ENCODE measurements at regions not wholly inside any gene's neighbourhood (a gene's known extent, or its start where the extent isn't known, plus 50 kb on each side); places are given as distances from the start of the nearest gene placed in this dataset.

DNA sequence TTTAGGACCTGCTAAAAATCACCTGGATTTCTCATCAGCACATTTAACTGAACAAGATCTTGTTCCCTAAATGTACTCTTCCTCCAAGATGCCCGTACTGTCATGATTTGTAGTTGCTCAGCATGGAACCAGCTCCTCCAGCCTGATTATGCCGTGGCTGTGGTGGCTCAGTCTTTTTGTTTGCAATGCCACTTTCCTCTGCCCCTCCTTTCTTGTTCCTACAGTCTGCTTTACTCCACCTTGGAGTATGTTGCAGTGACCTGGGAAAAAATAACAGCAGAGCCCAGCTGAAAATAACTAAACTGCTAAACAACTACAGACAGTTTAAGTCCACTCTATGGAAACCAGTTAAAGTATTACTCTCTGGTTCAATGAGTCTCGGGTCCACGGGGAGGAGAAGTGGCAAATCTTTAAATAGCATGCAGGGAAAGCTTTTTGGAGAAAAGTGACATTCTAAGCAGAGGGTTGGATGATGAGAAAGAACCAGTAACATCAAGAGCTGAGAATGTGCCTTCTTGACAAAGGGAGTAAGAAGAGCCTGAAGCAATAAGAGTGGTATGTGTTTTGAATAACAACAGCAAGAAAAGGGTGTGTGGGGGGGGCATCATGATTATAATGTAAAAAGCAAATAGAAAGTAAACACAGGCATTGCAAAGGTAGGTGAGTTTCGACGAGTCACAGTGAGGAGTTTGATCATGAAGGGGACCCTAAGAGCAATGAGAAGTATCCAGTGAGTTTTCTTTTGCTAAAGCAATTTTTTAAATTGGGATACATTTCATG is 225.7 kb downstream of the TMX3 start:
- ATAC-seq (ENCODE audit: low FRiP score) (no peak), DNase-seq (no peak)
- intact Hi-C loops (cut with DNase I): no loop called here

DNA sequence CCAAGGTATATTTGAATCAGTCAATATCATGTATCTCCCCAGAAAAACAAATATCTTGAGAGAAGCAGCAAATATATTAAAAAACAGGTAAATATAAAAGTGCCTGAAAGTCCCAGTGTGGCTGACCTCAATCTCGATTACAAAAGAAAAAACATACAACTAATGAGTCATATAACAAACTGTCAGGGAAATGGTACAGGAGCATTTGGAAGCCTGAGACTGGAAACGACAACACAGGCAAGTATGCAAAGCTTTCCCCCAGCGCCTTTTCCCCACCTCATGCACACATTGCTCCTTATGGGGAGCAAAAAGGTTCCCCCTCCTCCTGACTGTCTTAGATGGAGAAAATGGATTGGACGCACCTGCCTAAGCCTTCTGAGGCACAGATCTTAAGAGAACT is 230.7 kb downstream of the TMX3 start:
- Histone ChIP-seq H3K27me3 (ENCODE audit: control insufficient read depth in 1 of 2, insufficient read depth in 2 of 2, low read length in 1 of 2) (no peaks in the 10 kb centered on the region), H3K36me3 (ENCODE audit: control insufficient read depth in 1 of 2, insufficient read depth in 2 of 2, low read length in 1 of 2) (no peaks in the 10 kb centered on the region), H3K4me3 (ENCODE audit: low read length in 2 of 2) (no peak overlapping the region), H3K27ac (ENCODE audit: low read depth in 1 of 2, low read length in 2 of 2) (no peak overlapping the region), H3K4me1 (ENCODE audit: control insufficient read depth in 1 of 2, insufficient read depth in 2 of 2, low read length in 2 of 2) (no peaks in the 10 kb centered on the region), H3K9me3 (ENCODE audit: control insufficient read depth, low read length) (peaks cover 1% of the 10 kb centered on the region)
- 59 to 71% methylated on average over 4 of the region's 4 CpGs for WGBS, 2 donors
- DNase-seq (no peak), ATAC-seq (ENCODE audit: low FRiP score) (no peak)
- intact Hi-C loops (cut with DNase I): no loop called here

More for the DNA sequence above, 225.7 kb downstream of the TMX3 start:
- Histone ChIP-seq H3K9me3 (ENCODE audit: control insufficient read depth, low read length) (peaks cover 1% of the 10 kb centered on the region), H3K27me3 (ENCODE audit: control insufficient read depth in 1 of 2, insufficient read depth in 2 of 2, low read length in 1 of 2) (no peaks in the 10 kb centered on the region), H3K27ac (ENCODE audit: low read depth in 1 of 2, low read length in 2 of 2) (no peak overlapping the region), H3K4me1 (ENCODE audit: control insufficient read depth in 1 of 2, insufficient read depth in 2 of 2, low read length in 2 of 2) (no peaks in the 10 kb centered on the region), H3K36me3 (ENCODE audit: control insufficient read depth in 1 of 2, insufficient read depth in 2 of 2, low read length in 1 of 2) (no peaks in the 10 kb centered on the region), H3K4me3 (ENCODE audit: low read length in 2 of 2) (no peak overlapping the region)
- 48 to 55% methylated on average over 6 of the region's 6 CpGs for WGBS, 2 donors

DNA sequence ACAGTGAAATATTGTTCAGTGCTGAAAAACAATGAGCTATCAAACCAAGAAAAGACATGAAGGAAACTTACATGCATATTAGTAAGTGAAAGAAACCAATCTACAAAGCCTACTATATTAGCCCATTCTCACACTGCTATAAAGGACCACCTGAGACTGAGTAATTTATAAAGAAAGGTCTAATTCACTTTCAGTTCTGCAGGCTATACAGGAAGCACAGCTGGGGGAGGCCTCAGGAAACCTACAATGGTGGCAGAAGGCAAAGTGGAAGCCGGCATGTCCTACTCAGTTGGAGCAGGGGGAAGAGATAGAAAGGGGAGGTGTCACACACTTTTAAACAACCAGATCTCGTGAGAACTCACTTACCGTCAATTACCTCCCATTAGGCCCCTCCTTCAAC is 232.1 kb downstream of the TMX3 start:
- intact Hi-C loops (cut with DNase I): no loop called here
- Histone ChIP-seq H3K36me3 (ENCODE audit: control insufficient read depth in 1 of 2, insufficient read depth in 2 of 2, low read length in 1 of 2) (no peaks in the 10 kb centered on the region), H3K27ac (ENCODE audit: low read depth in 1 of 2, low read length in 2 of 2) (no peak overlapping the region), H3K27me3 (ENCODE audit: control insufficient read depth in 1 of 2, insufficient read depth in 2 of 2, low read length in 1 of 2) (no peaks in the 10 kb centered on the region), H3K9me3 (ENCODE audit: control insufficient read depth, low read length) (peaks cover 1% of the 10 kb centered on the region), H3K4me1 (ENCODE audit: control insufficient read depth in 1 of 2, insufficient read depth in 2 of 2, low read length in 2 of 2) (peaks cover 0 to 2% of the 10 kb centered on the region in 2 donors), H3K4me3 (ENCODE audit: low read length in 2 of 2) (no peak overlapping the region)
- WGBS, 2 donors: 97 to 99% methylated on average over 3 of the region's 3 CpGs
- ATAC-seq (ENCODE audit: low FRiP score) (no peak), DNase-seq (no peak)

DNA sequence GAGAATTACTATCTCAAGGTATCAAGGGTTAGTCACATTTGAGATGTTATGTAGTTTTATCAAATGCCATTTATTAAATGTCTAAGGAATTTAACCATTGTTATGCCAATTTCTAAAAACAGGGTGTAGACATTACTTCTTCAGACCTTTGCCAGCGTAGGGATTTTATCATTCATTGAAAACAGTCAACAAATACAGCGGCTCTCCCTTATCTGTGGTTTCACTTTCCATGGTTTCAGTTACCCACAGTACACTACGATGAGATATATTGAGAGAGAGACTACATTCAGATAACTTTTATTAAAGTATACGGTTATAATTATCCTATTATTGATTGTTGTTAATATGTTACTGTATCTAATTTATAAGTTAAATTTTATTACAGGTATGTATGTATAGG is 234.7 kb downstream of the TMX3 start:
- ATAC-seq (ENCODE audit: low FRiP score): no peak
- no peak for DNase-seq

DNA sequence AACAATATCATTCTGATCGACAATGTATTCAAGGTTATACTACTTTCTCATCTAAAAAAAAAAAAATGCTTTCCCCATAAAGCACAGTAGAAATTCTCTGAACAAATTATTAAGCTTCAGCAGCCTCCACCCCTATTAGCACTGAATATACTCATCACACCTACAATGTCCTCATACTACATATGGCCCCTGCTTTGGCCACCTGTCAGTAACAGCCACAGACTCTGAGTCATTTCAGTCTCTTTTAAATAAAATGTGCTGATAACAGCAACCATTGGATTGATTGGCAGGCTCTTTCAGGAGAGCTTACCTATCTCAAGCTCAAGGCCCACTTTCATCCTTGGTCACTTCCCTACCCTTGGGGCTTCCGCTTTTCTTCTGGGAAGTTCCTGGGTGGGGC is 236.7 kb downstream of the TMX3 start:
- no peak overlapping the region for H3K27ac ChIP-seq (ENCODE audit: low read depth in 1 of 2, low read length in 2 of 2)
- intact Hi-C loops (cut with DNase I): no loop called here

More for the DNA sequence above, 234.7 kb downstream of the TMX3 start:
- 87 to 94% methylated on average over 4 of the region's 4 CpGs for WGBS, 2 donors
- H3K4me3 ChIP-seq (ENCODE audit: low read length in 2 of 2): no peak overlapping the region
- H3K27ac ChIP-seq (ENCODE audit: low read depth in 1 of 2, low read length in 2 of 2): no peak overlapping the region
- H3K4me1 ChIP-seq (ENCODE audit: control insufficient read depth in 1 of 2, insufficient read depth in 2 of 2, low read length in 2 of 2): peaks cover 0 to 2% of the 10 kb centered on the region in 2 donors
- no peaks in the 10 kb centered on the region for H3K27me3 ChIP-seq (ENCODE audit: control insufficient read depth in 1 of 2, insufficient read depth in 2 of 2, low read length in 1 of 2)
- intact Hi-C loops (cut with DNase I): no loop called here
- peaks cover 1% of the 10 kb centered on the region for H3K9me3 ChIP-seq (ENCODE audit: control insufficient read depth, low read length)
- H3K36me3 ChIP-seq (ENCODE audit: control insufficient read depth in 1 of 2, insufficient read depth in 2 of 2, low read length in 1 of 2): no peaks in the 10 kb centered on the region

DNA sequence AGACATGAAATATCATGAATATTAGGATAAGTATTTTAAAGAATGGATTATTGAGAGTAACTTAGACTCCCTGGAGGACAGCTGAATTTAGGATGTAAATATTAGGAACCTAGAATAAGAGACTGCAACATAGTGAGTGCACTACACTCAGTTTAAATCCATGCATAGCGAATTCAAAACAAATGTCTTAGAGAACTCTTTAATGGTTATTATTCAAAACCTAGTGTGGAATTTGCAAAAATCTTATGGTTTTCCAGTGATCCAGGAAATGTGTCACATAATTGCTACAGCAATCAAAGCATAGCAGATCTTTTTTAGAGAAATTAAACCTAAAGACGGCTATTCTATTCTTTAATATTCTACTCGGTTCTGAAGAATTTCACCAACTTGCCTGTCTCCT is 239.0 kb downstream of the TMX3 start:
- DNase-seq (no peak), ATAC-seq (ENCODE audit: low FRiP score) (no peak)
- intact Hi-C loops (cut with DNase I): no loop called here
- 94 to 97% methylated on average over 3 of the region's 3 CpGs for WGBS, 2 donors
- no peaks in the 10 kb centered on the region for H3K9me3 ChIP-seq (ENCODE audit: control insufficient read depth, low read length)
- no peak overlapping the region for H3K27ac ChIP-seq (ENCODE audit: low read depth in 1 of 2, low read length in 2 of 2)
- H3K4me1 ChIP-seq (ENCODE audit: control insufficient read depth in 1 of 2, insufficient read depth in 2 of 2, low read length in 2 of 2): peaks cover 0 to 2% of the 10 kb centered on the region in 2 donors
- H3K4me3 ChIP-seq (ENCODE audit: low read length in 2 of 2): no peak overlapping the region
- no peaks in the 10 kb centered on the region for H3K36me3 ChIP-seq (ENCODE audit: control insufficient read depth in 1 of 2, insufficient read depth in 2 of 2, low read length in 1 of 2)
- H3K27me3 ChIP-seq (ENCODE audit: control insufficient read depth in 1 of 2, insufficient read depth in 2 of 2, low read length in 1 of 2): no peaks in the 10 kb centered on the region

More for the DNA sequence above, 236.7 kb downstream of the TMX3 start:
- Histone ChIP-seq H3K36me3 (ENCODE audit: control insufficient read depth in 1 of 2, insufficient read depth in 2 of 2, low read length in 1 of 2) (no peaks in the 10 kb centered on the region), H3K4me1 (ENCODE audit: control insufficient read depth in 1 of 2, insufficient read depth in 2 of 2, low read length in 2 of 2) (peaks cover 0 to 2% of the 10 kb centered on the region in 2 donors), H3K27me3 (ENCODE audit: control insufficient read depth in 1 of 2, insufficient read depth in 2 of 2, low read length in 1 of 2) (no peaks in the 10 kb centered on the region), H3K4me3 (ENCODE audit: low read length in 2 of 2) (no peak overlapping the region), H3K9me3 (ENCODE audit: control insufficient read depth, low read length) (no peaks in the 10 kb centered on the region)
- ATAC-seq (ENCODE audit: low FRiP score) (no peak), DNase-seq (no peak)
- WGBS, 2 donors: 60 to 65% methylated on average over 2 of the region's 2 CpGs

- ATAC-seq (ENCODE audit: low FRiP score) (no peak), DNase-seq (no peak)
- peaks cover 2 to 3% of the 10 kb centered on the region in 2 donors for H3K4me1 ChIP-seq (ENCODE audit: control insufficient read depth in 1 of 2, insufficient read depth in 2 of 2, low read length in 2 of 2)
- no peaks in the 10 kb centered on the region for H3K27me3 ChIP-seq (ENCODE audit: control insufficient read depth in 1 of 2, insufficient read depth in 2 of 2, low read length in 1 of 2)
- no peaks in the 10 kb centered on the region for H3K9me3 ChIP-seq (ENCODE audit: control insufficient read depth, low read length)
- H3K36me3 ChIP-seq (ENCODE audit: control insufficient read depth in 1 of 2, insufficient read depth in 2 of 2, low read length in 1 of 2): no peaks in the 10 kb centered on the region
- intact Hi-C loops (cut with DNase I): no loop called here
- H3K27ac ChIP-seq (ENCODE audit: low read depth in 1 of 2, low read length in 2 of 2): no peak overlapping the region
- no peak overlapping the region for H3K4me3 ChIP-seq (ENCODE audit: low read length in 2 of 2)
Observed at GRCh38 chr18:68472701-68473295, 242.1 kb downstream of the TMX3 start.

- Histone ChIP-seq H3K9me3 (ENCODE audit: control insufficient read depth, low read length) (no peaks in the 10 kb centered on the region), H3K27me3 (ENCODE audit: control insufficient read depth in 1 of 2, insufficient read depth in 2 of 2, low read length in 1 of 2) (no peaks in the 10 kb centered on the region), H3K27ac (ENCODE audit: low read depth in 1 of 2, low read length in 2 of 2) (no peak overlapping the region), H3K36me3 (ENCODE audit: control insufficient read depth in 1 of 2, insufficient read depth in 2 of 2, low read length in 1 of 2) (no peaks in the 10 kb centered on the region), H3K4me1 (ENCODE audit: control insufficient read depth in 1 of 2, insufficient read depth in 2 of 2, low read length in 2 of 2) (peaks cover 2 to 3% of the 10 kb centered on the region in 2 donors), H3K4me3 (ENCODE audit: low read length in 2 of 2) (no peak overlapping the region)
- ATAC-seq (ENCODE audit: low FRiP score) (no peak), DNase-seq (no peak)
- intact Hi-C loops (cut with DNase I): no loop called here
- 44 to 48% methylated on average over 2 of the region's 2 CpGs for WGBS, 2 donors
Observed at GRCh38 chr18:68469049-68469625, 245.8 kb downstream of the TMX3 start.

GRCh38 chr18:68467957-68468356 is 247.0 kb downstream of the TMX3 start:
- no peak for DNase-seq
- Histone ChIP-seq H3K27me3 (ENCODE audit: control insufficient read depth in 1 of 2, insufficient read depth in 2 of 2, low read length in 1 of 2) (no peaks in the 10 kb centered on the region), H3K4me1 (ENCODE audit: control insufficient read depth in 1 of 2, insufficient read depth in 2 of 2, low read length in 2 of 2) (peaks cover 2 to 3% of the 10 kb centered on the region in 2 donors), H3K9me3 (ENCODE audit: control insufficient read depth, low read length) (no peaks in the 10 kb centered on the region), H3K36me3 (ENCODE audit: control insufficient read depth in 1 of 2, insufficient read depth in 2 of 2, low read length in 1 of 2) (no peaks in the 10 kb centered on the region), H3K4me3 (ENCODE audit: low read length in 2 of 2) (no peak overlapping the region), H3K27ac (ENCODE audit: low read depth in 1 of 2, low read length in 2 of 2) (no peak overlapping the region)
- intact Hi-C loops (cut with DNase I): no loop called here
- WGBS, 2 donors: 63 to 81% methylated on average over 4 of the region's 4 CpGs
- ATAC-seq (ENCODE audit: low FRiP score): no peak

All from aorta (tissue), 5 donors.